NCI-H1417 treated with DMSO at 0.1 percent for 48 hours (cell line): ENCODE measurements at regions not wholly inside any gene's neighbourhood (a gene's known extent, or its start where the extent isn't known, plus 50 kb on each side); places are given as distances from the start of the nearest gene placed in this dataset.

Experiments used
- DNase-seq: peaks from one replicate; lab custom pipeline; 2025; lab: John Stamatoyannopoulos, UW

DNA sequence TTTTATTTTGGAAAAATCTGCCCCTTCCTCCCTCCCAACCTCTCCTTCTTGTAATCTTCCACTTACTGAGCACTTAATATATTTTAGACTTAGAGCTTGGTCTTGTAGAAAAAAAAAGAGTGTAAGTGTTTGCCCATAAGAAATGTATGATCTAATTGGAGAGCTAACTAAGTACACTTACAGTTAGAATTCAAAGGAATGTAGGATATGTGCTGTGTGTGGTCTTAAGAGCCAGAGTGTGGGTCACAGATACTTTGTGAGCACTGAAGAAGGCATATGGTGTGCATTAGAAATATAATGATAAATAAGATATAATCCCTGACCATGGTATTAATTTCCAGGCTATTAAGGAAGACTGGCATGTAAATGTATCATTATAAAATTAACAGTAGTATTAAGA lies 91.8 kb upstream of the ZNF521 start:
- no peak for DNase-seq

DNA sequence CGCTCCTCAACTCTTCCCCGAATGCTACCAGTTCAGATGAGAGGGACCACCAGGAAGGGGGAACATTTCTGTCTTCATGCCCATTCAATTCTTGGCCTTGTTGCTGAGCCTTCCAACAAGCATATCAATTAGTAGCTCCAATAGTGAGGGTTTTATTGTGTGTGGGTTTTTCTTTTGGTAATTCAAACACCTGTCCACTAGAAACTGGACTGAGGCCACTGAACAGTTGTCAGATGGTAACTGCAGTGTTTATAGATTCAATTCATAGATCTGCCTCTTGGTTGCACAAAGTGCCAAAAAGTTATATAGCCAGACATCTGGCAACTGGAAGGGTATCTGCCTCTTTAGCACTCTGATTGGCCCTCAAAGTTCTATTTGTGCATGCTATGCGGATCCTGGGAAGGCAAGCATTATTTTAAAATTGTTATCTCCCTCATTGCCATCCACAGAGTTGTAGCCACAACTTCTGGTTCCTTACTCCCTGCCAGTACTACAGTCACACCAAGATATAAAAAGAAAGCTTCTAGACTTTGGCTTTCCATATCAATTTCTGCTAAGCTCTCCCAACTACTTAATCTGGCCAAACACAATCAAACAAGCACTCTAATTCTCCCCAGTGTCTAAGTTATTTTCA lies 83.3 kb upstream of the ZNF521 start:
- no peak for DNase-seq

DNA sequence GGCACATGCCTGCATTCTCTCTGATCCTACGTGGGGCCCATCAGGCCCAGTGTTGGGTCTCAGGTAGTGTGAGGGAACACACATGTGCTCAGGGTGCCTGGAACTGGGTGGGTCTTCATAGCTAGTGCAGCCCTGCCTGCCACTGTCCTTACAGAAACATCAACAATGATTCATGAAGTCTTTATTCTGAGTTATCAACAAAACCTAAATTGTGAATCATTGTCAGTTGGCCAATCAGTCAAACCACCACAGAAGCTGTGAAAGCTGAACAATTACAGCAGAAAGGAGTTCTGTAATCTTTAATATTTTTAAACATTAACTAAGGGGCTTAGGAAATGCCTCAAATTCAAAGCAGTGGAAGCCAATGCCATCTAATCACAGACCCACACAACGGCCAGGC lies 82.8 kb upstream of the ZNF521 start:
- no peak for DNase-seq

DNA sequence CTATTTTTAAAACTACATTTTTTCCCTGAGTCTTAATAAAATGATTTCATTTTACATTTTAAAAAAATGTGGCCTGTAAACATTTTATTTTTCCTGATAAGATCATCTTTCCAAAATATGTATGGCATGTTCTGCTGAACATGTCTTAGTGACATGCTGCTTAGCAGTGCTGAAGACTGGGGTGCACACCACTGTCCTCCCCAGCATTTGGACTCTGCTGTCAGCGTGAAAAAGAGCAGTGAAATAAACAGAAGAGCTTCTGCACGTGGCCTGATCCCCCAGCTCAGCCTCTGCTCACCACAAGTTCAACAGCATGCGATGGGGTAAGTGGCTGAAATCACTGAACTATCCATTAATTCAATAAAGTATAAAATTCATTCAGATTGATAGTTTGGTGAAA lies 81.6 kb upstream of the ZNF521 start:
- DNase-seq, result no peak

DNA sequence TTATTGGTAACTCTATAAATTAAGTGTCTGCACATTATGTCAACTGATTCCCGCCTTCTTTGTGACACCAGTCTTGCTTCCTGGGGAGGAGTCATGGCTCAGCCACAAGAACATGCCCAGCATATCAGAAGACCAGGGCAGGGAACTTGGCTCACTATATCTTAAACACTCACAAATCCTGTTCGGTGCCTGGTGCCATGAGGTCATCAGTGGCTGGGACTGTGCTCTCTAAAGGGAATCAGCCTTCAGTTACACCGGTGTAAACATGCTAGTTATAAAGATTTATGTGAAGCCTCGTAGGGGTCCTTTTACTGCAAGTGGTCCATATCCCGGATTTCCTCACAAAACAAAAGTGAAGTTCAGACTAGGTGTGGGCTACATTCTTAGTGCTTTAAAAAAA lies 73.1 kb upstream of the ZNF521 start:
- no peak for DNase-seq

DNA sequence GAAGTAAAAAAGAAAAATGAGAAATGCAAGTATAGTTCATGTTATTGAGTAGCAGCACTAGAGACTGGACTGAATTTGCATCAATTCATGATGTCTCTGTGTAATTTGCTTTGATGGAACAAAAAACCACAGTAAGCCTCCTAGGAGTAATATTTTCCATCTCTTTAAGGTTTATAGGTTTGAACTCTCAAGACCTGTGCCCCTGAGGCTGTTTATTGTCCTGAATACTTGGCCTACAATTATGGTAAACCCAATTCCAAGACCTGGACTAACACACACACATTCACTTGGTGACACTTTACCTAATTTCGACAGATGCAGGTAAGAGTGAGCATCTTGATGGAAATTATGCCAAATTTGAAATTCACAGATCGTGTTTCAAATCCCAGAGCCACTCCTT lies 71.8 kb upstream of the ZNF521 start:
- no peak for DNase-seq

DNA sequence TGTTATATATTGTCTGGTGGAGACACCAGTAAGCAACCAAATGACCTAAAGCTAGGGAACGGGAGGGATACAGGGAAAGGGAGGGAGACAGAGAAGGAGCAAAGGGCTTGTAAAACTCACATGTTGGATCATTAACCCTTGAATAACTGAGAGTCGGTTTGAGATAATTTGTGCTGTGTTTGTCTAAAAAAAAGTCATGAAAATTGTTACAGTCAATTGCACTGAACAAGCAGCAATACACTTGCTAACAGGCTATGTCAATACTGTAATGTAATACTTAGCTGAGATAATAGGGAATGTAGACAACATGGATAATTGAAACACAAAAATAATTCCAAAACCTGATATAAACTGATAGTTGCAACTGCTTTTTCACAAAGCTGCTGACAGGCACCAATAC lies 71.3 kb upstream of the ZNF521 start:
- DNase-seq, result no peak

DNA sequence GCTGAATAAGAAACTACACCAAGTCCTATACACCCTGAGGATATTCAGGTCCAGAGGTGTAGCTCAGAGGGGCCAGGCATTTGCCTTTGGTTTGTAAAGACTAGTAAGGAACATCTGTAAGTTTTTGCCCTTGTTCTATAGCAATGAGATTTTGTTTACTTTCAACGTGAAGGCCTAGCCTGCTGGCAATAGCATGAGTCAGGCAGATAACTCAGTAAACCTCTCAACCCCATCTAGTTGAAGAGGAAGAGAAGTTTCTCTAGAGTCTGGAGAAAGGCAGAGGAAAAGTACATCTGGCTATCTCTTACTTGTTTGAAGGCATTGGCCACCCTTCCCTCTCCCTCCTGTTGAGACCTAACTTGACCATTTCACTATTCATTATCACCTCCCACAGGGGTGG lies 70.3 kb upstream of the ZNF521 start:
- no peak for DNase-seq

DNA sequence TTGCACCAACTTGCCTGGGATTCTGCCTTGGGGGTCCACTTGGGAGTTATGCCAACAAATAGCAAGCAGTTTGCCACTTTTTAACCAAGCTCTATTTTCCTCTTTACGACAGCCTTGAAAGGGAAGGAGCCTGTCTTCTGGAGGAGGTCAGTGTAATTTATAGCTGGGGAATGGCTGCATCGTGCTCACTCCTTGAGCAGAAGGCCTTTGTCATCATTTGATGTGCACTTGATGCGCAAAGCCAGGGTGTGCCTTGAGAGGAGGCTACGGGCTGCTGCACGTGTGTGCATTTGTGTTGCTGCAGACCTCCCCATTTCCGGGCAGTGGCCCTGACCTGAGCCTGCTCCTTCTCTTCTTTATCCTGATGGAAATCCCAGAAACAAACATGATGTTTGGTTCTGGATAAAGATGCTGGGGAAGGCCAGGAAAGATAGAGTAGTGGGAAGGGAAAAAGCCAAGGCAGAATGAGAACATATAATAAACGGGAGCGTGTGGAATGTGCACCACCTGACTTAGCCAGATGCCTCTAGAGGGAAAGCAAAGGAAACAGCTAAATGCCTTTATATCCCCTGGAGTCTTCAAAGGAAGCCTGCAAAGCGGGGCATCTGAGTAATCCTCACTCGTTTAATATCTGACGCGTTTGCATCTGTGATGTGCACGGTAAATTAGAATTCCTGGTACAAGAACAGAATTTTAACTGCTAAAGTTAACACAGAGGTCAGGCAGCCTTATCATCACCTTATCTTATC lies 68.3 kb upstream of the ZNF521 start:
- no peak for DNase-seq

DNA sequence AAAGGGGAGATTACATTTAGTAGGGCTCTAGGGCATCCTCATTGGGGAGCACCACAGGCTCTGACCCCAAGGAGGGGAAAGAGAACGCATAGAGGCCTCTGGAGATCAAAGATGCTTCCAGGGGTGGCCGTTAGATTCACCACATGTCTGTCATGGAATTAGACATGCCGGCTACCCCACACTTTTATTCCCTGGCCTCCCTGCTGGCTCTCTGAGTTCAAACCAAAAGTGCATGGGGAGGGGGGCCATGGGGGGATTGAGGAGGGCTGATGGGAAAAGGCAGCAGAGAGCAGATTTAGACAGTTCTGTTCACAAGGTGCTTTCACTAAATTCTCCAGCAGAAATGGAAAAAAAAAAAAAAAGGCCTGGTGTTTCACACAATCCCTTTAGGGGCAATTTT lies 64.4 kb upstream of the ZNF521 start:
- no peak for DNase-seq

DNA sequence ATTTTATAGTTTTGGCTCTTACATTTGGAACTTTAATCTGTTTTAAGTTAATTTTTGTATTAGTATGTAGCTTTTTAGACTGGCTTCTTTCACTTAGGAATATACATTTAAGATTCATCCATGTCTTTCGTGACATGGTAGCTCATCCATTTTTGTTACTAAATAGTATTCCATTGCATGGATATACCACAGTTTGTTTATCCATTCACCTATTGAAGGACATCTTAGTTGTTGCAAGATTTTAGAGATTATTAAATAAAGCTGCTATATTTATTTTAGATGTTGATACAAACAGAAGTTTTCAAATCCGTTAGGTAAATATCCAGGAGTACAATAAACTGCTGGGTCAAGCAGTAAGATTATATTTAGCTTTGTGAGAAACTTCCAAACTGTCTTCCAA lies 58.0 kb upstream of the ZNF521 start:
- no peak for DNase-seq

DNA sequence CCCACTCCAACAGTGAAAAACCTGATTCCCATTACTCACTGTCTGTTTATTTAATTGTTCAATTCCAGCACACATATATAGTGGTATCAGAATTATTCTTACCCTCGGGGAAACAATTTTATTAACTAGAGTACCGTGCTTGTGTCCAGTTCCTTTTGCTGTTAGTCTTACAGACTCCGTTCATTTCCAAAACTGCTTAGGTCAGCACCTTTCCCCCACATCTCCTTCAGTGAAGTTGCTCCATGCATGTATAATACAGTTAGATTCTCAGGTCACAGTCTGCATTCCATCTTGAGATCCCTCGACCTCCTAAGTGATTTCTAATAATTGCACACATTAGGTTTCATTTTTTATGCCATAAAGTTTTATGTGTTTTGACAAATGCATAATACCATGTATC lies 56.3 kb upstream of the ZNF521 start:
- no peak for DNase-seq
